Mononuclear cell (primary cell): ENCODE measurements at regions not wholly inside any gene's neighbourhood (a gene's known extent, or its start where the extent isn't known, plus 50 kb on each side); places are given as distances from the start of the nearest gene placed in this dataset.

Experiments
- H3K27me3 ChIP-seq: 2 replicates; pipeline ENCODE4 v1.6.0; 2011; ENCODE audit warnings: low read length, control low read depth; ENCODE audit not compliant: insufficient read depth
- H3K4me1 ChIP-seq: 2 replicates; pipeline ENCODE4 v1.5.1; 2011; ENCODE audit warnings: mild to moderate bottlenecking, low read length, control low read depth; ENCODE audit not compliant: insufficient read depth
- H3K4me3 ChIP-seq: 2 replicates; pipeline ENCODE4 v1.5.1; 2011; ENCODE audit warnings: mild to moderate bottlenecking, low read length, moderate library complexity
- H3K9me3 ChIP-seq: 2 replicates; pipeline ENCODE4 v1.5.1; 2011; ENCODE audit warnings: low read depth, mild to moderate bottlenecking, control low read depth, low read length

DNA sequence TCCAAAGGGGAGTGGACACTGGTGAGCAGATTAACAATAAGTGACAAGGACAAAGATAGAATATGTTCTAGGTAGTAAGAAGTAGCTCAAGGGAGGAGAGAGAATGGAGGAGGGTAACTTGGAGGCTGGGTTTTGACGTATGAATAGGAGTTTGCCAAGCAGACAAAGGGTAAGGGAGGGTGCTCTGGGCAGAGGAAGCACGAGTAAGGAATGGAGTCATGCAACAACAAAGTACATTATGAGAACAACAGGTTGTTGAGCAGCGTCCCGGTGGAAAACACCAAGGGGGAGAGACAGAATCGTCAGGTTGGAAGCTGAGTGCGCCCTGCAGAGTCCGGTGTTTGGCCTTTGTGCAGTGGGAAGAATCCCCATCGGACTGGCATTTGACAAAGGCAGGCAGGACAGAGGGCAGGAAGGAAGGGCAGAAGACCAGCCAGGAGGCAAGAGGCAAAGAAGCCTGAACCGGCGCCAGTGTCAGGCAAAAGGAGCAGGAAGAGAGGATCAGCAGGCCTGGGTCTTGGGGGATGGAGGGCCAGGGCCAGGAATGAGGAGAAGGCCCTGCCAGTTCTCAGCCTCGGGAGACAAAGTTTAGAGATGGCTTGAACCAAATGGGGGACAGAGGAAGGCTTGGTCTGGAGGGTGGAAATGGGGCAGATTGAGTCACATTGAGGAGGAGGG is 134.3 kb upstream of the TNRC6C start:
- Histone ChIP-seq H3K4me3 (no peak overlapping the region), H3K4me1 (no peaks in the 10 kb centered on the region), H3K9me3 (no peaks in the 10 kb centered on the region), H3K27me3 (no peaks in the 10 kb centered on the region)

DNA sequence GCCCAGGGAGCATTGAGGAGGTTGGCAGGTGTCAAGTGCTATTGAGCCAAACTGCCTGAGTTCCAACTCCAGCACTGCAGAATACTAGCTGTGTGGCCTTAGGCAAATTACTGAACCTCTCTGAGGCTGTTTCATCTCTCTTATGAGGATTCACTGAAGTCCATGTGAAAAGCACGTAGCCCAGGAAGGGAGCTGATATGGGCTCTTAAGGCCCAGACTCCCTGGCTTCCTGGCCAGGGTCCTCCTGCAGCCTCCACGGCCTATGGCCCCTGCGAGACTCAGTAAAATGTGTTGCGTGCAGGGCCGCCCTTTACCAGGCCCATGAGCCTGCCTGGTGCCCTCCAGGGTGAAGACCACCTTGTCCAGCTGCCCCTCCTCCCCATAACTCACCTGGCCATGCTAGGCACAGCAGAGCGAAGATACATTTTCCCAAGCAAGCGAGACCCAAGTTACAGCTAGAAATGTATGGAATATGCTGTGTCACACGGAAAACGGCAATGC is 133.7 kb upstream of the TNRC6C start:
- H3K4me1 ChIP-seq: peaks cover 2% of the 10 kb centered on the region
- H3K27me3 ChIP-seq: no peaks in the 10 kb centered on the region
- no peaks in the 10 kb centered on the region for H3K9me3 ChIP-seq
- no peak overlapping the region for H3K4me3 ChIP-seq

DNA sequence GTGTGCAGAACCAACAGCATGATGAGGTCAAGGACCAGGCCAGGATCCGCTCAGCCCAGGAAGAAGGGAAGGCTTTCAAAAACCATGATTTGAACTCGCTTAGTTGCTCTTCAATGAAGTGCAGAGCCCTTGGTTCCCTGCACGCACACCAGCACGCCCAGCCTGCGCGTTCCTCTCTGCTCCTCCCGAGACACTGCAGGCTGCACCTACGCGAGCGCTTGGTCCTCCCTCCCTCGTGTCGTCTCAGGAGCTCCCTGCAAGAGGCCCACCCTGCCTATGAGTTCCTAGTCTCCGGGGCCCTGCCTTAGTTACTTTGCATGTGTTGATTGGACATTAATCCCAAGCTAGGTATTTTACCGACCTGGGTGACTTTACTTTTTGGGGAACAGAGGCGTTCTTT is 132.9 kb upstream of the TNRC6C start:
- no peaks in the 10 kb centered on the region for H3K27me3 ChIP-seq
- H3K9me3 ChIP-seq: no peaks in the 10 kb centered on the region
- peaks cover 6% of the 10 kb centered on the region for H3K4me1 ChIP-seq
- H3K4me3 ChIP-seq: no peak overlapping the region

DNA sequence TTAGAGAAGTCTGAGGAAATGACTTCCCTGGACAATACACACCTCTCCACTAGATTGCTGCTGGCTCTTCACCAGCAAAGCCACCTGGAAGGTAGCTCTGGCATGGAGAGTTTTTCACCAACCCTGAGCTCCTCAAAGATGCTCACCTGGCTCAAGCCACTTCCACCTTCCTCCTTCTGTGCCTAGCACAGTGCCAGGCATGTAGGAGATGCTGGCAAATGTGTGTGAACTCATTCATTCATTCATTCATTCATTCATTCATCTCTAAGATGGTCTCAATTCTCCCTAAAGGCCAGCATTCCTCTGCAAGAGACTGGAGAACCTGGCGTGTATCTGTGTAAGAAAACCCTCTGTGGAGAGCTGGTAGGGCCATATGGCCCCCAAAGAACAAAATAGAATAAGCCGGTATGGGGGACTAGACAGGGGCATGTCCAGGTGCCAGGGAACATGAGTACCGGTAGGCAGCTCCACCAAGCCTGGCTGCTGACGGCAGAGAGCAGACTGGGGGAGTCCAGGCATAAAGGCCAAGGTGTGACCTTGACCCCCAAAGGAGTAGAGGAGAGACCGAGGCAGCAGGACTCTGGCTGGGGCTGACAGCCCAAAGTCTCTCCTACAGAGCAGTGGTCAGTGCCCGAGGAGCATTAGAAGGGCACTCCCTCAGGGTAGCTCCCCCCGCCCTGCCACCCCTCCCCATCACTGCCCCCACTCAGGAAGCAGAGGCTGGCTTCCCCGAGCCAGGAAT is 132.2 kb upstream of the TNRC6C start:
- Histone ChIP-seq H3K4me1 (peaks cover 6% of the 10 kb centered on the region), H3K27me3 (no peaks in the 10 kb centered on the region), H3K9me3 (no peaks in the 10 kb centered on the region)

DNA sequence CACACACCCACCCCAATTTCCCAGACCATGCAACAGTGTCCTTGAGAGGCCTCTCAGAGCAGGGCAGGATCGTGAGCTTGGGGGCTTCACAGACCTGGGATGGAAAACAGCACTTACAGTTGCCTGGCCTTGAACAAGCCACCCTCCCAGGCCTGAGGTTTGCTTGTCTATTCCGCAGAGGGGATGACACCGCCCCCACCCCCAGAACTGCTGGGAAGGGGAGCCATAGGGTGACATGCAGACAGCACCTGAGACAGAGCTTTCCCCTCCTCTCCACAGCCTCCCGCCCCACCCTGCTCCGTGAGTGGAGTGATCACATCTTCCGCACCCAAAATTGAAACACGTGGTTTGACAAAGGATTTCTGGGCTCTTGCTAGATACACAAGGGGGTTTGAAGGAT is 131.5 kb upstream of the TNRC6C start:
- H3K4me3 ChIP-seq: no peak overlapping the region
- H3K4me1 ChIP-seq: peaks cover 6% of the 10 kb centered on the region
- H3K9me3 ChIP-seq: no peaks in the 10 kb centered on the region
- H3K27me3 ChIP-seq: no peaks in the 10 kb centered on the region

More for the DNA sequence above, 132.2 kb upstream of the TNRC6C start:
- H3K4me3 ChIP-seq: no peak overlapping the region

DNA sequence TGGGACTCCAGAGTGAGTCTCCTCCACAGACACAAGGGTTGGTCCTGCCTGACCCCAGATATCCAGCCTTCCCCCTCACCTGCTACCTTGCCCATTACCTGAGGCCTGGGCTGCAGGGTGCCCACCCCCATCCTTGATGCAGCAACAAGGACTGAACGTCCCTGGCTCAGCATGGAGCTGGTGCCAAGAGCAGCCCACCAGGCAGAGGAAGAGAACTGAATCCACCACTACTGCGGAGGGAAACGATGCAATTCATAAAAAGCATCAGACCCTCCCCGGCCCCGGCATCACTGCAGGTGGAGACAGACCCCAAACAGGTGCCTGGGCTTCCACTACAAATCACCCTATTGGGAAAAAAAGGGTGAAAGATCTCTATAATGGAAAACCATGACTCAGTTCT is 131.0 kb upstream of the TNRC6C start:
- Histone ChIP-seq H3K9me3 (no peaks in the 10 kb centered on the region), H3K4me3 (no peak overlapping the region), H3K27me3 (no peaks in the 10 kb centered on the region), H3K4me1 (peaks cover 6% of the 10 kb centered on the region)

DNA sequence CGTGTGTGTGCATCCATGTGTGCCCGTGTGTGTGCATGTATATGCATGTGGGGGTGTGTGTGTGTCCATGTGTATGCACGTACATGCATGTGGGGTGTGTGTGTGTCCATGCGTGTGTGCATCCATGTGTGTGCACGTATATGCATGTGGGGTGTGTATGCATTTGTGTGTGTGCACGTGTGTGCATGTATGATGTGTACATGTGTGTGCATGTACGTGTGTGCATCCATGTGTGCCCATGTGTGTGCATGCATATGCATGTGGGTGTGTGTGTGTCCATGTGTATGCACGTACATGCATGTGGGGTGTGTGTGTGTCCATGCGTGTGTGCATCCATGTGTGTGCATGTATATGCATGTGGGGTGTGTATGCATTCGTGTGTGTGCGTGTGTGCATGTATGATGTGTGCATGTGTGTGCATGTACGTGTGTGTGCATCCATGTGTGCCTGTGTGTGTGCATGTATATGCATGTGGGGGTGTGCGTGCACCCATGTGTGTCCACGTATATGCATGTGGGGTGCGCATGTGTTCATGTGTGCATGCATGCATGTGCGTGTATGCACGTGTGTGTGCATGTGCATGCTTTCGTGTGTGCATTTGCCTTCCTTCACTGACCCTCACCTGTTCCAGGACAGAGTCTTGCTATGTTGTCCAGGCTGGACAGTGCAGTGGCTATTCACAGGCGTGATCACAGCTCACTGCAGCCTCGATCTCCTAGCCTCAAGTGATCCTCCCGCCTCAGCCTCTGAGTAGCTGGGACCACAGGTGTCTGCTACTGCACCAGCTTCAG is 129.6 kb upstream of the TNRC6C start:
- no peaks in the 10 kb centered on the region for H3K27me3 ChIP-seq
- H3K4me1 ChIP-seq: peaks cover 6% of the 10 kb centered on the region
- H3K9me3 ChIP-seq: no peaks in the 10 kb centered on the region
- H3K4me3 ChIP-seq: no peak overlapping the region

DNA sequence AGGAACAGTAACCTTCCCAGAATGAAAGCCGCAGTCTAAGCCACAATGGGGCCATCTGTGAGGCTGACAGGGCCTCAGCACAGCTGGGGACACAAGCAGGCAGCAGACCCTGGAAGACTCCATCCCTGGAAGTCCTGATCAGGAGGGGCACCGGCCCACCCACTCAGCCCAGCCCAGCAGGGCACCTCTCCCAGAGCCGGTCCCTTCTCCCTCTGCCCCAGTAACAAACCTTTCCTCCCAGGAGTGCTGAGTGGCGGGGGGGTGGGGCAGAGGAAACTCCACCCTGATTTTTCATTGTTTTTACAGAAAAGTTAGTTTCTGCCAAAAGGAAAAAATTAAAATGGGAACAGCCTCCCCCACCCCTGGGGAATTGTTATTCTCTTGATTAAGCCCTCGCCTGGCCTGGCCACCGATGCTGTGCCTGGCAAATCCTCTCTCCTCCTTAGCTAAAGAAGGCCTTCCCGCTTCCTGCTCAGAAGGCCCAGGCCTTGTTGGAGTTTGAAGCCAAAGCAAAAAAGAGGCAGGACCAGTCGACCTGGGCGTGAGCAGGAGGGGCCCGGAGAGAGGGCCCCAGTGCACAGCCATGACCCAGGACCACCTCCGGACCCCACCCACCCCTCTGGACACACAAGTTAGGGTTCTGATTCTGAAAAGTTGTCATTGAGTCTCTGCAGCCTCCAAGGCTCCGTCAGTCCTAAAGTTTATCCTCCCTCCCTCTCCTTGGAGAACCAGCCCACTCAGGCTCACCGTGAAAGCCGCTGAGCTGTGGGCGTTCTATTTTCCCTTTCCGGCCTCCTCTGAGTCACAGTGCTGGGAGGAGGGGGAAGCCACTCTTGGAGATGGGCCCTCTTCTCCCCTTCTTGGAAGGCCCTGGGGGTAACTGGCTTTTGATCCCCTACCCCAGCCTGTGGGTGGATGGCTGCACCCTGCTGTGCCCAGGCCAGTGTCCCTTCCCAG is 128.4 kb upstream of the TNRC6C start:
- peaks cover 15% of the 10 kb centered on the region for H3K4me1 ChIP-seq
- no peaks in the 10 kb centered on the region for H3K27me3 ChIP-seq
- no peaks in the 10 kb centered on the region for H3K9me3 ChIP-seq
- no peak overlapping the region for H3K4me3 ChIP-seq

DNA sequence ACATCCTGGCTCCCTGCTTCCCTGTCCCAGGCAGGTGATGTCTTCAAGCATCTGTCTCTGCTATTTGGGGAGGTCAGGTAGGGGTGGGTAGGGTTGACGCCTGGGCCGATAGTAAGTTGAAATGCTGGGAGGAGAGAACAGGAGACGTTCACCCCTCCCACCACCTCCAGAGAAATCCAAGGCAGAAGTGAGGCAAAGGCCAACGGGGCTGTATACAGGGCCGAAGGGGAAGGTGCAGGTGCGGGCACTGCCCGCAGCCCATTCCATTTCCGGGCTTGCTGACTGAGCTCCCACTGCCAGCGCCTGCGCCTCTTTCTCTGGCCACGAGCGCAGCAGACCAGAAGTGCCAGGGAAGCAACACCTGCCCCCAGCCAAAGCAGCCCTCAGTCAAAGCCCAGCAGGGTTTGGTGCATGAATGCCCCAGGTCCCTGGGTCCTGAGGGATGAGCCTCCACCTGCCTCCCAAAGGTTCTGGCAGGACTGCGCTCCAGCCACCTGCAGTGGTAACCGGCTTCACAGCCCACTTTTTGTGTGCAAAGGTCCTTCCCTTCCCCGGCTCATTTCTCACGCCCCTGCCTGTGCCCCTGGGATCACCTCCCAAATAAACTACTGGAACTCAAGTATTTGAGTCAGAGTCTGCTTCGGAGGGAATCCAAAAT is 127.6 kb upstream of the TNRC6C start:
- Histone ChIP-seq H3K4me3 (no peak overlapping the region), H3K27me3 (no peaks in the 10 kb centered on the region), H3K4me1 (peaks cover 15% of the 10 kb centered on the region), H3K9me3 (no peaks in the 10 kb centered on the region)

DNA sequence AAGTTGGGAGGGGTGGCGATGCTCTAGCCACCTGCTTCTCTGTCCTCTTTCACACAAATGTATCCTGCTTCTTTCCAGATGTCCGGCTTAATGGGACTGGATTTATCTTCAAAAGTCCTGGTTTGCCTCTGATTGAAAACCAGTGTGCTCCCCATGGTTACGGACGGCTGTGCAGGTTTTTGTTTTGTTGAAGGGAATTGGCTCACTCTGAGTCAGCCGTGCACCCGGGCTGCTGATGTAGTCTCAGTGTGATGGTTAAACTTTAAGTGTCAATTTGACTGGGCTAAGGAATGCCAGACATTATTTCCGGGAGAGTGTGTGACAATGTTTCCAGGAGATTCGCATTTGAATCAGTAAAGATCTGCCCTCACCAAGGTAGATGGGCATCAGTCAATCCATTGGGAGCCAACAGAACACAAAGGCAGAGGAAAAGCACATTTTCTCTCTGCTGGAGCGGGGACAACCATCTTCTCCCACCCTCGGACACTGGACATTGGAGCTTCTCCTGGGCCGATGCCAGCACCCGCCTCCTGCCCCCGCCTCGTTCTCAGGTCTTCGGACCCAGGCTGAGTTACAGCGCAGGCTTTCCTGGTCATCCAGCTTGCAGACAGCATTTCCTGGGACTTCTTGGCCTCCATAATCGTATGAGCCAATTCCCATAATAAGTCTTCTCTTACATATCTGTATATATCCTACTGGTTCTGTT is 126.9 kb upstream of the TNRC6C start:
- H3K9me3 ChIP-seq: no peaks in the 10 kb centered on the region
- no peak overlapping the region for H3K4me3 ChIP-seq
- H3K4me1 ChIP-seq: peaks cover 15% of the 10 kb centered on the region
- no peaks in the 10 kb centered on the region for H3K27me3 ChIP-seq

DNA sequence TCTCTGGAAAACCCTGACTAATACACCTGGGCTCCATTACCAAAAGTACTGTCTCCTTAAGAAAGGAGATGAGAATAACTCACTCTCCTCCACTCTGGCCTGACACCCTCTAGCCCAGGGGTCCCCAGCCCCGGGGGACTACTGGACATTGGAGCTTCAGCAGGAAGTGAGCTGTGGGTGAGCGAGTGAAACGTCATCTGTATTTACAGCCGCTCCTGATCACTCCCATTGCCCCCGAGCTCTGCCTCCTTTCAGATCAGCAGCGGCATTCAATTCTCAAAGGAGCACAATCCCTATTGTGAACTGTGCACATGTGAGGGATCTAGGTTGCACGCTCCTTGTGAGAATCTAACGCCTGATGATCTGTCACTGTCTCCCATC is 126.3 kb upstream of the TNRC6C start:
- peaks cover 15% of the 10 kb centered on the region for H3K4me1 ChIP-seq
- no peaks in the 10 kb centered on the region for H3K27me3 ChIP-seq

DNA sequence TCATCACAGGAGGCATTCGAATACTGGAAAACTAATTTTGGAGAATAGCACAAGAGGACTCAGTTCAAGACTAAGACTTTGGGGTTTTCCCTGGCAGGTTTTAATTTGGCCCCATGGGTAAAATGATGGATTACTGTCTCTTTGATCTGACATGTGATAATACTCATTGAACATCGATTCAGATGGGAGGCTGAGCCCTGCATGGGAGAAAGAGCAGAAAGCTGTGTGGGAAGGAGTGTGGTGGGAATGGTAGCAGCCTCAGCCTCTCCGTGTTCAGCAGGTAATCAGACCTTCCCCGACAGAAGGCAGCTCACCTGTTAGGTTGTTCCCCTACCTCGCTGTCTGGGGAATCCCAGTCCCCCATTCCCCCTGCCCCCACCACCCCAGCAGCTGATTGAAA is 124.7 kb upstream of the TNRC6C start:
- H3K27me3 ChIP-seq: no peaks in the 10 kb centered on the region
- no peak overlapping the region for H3K4me3 ChIP-seq
- peaks cover 15% of the 10 kb centered on the region for H3K4me1 ChIP-seq
- H3K9me3 ChIP-seq: no peaks in the 10 kb centered on the region

More for the DNA sequence above, 126.3 kb upstream of the TNRC6C start:
- no peaks in the 10 kb centered on the region for H3K9me3 ChIP-seq
- H3K4me3 ChIP-seq: no peak overlapping the region

DNA sequence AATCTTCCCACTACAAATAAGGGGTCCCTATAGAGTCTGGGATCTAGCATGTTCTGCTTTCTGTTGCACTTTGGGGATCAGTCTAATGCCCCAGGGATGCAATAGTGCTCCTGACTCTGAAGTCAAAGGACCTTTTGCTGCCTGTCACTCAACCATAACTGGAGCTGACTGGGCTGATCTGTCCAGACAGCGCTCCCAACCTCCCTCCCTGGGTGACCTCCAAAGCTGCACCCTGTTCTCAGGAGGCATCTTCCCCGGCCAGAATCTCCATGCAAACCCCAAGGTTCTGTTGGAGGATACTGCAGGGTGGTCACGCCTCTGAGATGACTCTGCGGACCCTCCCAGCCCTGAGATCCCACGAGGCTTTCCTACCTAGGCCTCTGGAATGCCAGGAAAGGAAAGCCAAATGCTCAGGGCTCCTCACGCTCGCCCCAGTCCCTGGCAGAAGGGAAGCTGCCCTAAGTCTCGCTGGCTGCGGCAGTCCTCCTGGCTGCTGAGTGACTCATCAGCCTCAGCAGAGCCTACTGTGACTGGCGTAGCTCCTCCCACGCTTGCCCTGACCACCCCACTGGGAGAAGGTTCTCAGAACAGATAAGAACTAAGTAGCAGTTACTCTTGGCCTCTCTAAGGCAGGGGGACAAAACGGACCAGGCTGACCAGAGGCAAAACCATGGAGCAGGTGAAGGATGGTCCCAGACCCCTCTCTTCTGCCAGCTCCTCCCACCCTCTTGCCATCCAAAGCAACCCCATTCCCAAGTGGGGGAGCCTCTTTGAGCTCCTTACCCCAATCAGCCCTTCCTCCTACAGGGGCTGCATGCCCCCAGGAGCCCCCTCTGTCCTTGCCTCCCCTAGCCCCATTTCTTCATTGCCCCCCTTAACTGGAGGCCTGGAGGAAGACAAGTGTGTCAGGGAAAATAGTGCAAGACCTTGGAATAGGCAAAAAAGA is 124.1 kb upstream of the TNRC6C start:
- Histone ChIP-seq H3K4me3 (no peak overlapping the region), H3K9me3 (no peaks in the 10 kb centered on the region), H3K27me3 (no peaks in the 10 kb centered on the region), H3K4me1 (peaks cover 15% of the 10 kb centered on the region)
